DMS79 treated with DMSO at 0.1 percent for 48 hours (cell line): ENCODE measurements at regions not wholly inside any gene's neighbourhood (a gene's known extent, or its start where the extent isn't known, plus 50 kb on each side); places are given as distances from the start of the nearest gene placed in this dataset.
A peak's percentile ranks its signal among the peaks of the same experiment; 100 is the strongest.
"Not testable (repeated sequence)": the region's sequence is repeated elsewhere in the genome, so short reads cannot be mapped to it uniquely, and the experiment has no call there.

ENCODE experiments used
- DNase-seq: peaks from one replicate; lab custom pipeline; 2025; lab: John Stamatoyannopoulos, UW

DNA sequence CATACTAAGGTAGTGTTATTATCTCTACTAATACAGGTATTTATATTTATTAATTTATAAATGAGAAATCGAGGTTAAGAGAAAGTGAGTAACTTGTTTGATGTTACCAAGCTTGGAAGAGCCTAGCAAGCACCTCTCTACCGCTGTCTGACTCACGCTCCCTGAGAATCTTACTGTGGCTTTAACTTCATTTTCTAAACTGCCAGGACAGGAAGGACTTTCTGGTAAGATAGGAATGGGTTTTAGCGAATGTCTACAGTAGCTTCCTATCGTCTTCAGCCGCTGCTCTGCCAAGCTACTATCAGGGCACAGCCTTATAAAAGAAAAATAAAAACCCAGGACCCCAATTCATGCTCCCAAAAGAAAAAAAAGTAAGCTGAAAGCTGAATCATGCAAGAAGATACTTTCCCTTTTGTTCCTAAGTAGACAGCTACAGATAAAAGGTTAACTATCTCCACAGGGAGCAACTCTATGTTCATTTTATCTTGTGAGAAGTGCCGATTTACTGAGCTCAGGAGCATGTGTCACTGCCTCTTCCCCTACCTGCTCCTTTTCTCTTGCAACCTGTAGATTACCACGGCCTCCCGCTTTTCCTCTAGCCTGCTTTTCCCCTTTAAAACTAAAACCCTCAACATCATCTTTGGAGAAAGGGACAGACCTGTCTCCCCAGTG, 60.2 kb downstream of the THNSL1 start:
- DNase-seq: no peak

GRCh38 chr10:25078658-25079431, 62.4 kb downstream of the THNSL1 start:
- no peak for DNase-seq

- peak; percentile 59 for DNase-seq
Measured at GRCh38 chr10:25080880-25081581, 64.6 kb downstream of the THNSL1 start.

DNA sequence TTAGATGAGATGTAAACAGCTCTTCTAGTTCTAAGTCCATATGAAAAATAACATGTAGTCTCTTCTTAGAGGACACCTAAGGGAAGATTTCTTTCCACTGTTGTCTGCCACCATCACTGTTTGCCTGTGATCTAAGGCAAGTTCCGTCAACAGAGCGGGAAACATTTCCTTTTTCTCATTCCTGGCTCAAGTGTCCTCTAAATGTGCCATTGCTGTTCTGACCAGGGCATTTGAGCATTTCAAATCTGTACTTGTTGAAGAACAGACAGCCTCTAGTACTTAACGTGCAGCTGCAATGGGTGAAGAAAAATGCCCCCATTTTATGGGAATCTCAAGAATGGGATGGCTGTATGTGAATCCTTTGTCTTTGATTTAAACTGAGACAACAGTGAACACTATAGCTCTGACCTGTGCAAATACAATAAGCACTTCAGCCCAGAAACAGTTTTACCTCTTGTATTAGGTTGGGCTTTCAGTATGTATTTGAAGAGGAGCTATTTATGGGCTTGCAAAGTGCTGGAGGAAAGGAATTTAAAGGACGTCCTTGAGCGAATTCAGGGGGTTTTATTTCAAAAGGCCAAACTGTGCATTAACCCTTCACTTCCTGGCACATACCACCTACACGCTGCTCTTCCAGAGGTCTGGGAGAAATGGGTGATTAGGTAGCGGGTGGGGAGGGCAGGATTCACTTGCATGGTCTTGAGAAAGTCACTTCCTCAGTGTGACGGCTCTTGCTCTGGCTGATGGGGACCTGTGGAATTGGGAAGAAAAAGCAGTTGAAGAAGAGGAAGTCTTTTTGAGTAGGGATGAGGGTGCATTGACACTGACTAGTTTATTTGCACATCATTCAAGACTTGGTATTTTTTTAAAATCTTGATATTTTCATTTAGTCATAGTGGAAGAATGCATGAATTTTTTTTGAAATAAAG, 66.1 kb downstream of the THNSL1 start:
- peak; percentile 62 for DNase-seq

DNA sequence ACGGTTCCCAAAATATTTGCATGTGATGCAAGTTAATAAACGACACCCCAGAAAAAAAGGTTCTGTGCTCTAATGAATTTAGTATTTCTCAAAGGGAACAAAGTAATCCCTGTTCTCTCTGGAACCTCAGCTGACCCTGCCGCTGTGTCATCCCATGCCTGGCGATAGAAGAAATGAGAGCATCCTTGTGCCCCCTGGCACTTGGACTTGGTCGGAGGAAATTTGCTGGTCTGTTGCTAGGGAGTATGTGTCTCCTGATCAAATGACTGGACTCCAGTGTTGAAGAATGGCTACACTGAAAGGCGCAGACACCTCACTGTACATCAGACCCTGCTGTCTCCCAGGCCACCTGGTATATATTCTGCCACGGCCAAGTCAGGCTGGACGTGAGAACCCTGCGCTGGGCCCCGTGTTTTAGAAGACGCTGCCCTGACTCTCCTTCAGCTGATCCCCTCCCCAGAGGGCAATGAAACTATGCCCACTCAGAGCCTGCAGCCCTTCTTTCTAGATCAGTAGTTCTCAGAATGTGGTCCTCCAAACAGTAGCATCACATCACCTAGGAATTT, 67.2 kb downstream of the THNSL1 start:
- DNase-seq: no peak

DNA sequence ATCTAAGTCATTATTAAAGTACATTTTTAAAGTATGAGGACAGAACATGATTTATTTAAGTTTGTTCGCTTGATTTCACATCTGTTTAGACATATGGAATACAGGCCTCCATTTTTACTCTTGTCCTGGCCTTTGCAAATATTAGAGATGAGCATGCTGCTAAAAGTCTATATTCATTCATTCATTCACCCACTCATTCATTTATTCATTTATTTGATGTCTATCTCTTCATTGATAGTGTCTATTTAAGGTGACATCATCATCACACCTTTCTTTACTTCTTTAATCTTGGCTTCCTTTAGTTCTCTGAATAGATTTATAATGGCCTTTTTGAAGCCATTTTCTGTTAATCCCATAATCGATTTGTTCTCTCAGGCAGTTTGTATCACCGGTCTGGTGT, 68.0 kb downstream of the THNSL1 start:
- DNase-seq: no peak

GRCh38 chr10:25094590-25094989, 78.2 kb downstream of the THNSL1 start:
- DNase-seq: no peak

GRCh38 chr10:25097669-25098411, 77.0 kb upstream of the GPR158 start:
- DNase-seq: no peak

DNA sequence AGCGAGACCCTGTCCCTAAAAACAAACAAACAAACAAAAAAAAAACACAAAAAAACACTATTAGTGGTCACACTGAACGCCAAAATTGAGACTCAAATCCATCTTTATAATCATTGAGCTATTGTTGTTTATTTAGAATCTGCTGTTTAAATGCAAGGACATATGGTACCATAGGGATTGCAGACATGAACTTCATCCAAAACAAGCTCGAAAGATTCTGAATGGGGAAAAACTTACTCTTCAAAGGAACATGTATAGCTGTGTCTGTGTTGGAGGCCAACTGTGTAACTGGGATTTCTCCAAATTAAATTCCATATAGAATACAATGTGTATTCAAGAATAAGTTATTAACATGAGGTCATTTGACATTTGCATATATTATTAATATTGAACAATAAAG, 74.7 kb upstream of the GPR158 start:
- no peak for DNase-seq

- no peak for DNase-seq
Measured at GRCh38 chr10:25101461-25102146, 73.2 kb upstream of the GPR158 start.

DNA sequence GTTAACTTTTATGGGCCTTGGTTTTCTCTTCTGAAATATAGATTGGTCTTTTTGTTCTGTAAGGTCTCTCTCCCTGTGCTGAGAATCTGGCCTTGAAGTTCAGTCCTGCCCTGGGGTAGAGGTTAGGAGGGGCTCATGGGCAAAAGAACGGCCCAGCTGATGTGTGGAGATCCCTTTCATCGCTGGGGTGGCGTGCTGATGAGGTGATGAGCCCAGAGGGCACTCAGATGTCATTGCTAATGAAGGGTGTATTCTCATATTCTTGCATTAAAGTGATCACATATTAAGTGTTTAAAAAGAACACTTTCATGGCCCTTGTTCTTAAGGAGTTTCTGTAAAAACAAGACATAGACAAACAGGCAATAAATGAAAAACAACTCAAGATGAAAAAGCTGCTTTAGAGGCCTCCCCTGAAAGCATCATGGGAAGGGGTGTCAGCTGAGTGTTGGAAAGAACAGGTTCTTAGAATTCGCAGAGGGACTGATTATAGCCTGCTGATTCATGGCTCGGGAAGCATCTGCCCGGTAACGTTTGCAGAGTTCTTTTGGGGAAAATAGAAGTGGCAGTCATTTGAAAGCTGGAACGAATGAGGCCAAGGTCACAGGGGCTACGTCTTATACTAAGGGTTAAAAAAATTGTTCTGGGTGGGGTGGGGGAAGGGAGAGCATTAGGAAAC, 72.5 kb upstream of the GPR158 start:
- no peak for DNase-seq

- DNase-seq: no peak
Measured at GRCh38 chr10:25103703-25104102, 71.1 kb upstream of the GPR158 start.

DNA sequence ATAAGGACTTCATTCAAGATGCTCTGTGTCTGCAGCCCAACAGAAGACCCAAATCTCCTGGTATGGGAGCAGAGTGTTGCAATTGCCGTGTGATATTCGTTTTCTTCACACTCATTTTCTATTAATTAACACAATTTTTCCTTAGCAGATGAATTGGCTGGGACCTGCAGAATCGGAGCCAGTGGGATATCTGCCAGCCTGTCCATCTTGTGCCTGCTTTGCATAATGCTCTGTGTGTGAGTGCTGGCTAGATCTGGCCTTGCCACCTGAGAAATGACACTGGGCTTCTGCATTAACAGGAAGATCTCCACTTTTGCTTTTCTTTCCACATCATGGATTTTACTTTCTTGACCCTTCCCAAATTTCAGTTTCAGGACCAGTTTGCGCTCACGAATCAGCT, 70.4 kb upstream of the GPR158 start:
- no peak for DNase-seq

- no peak for DNase-seq
Measured at GRCh38 chr10:25105262-25105661, 69.5 kb upstream of the GPR158 start.

DNA sequence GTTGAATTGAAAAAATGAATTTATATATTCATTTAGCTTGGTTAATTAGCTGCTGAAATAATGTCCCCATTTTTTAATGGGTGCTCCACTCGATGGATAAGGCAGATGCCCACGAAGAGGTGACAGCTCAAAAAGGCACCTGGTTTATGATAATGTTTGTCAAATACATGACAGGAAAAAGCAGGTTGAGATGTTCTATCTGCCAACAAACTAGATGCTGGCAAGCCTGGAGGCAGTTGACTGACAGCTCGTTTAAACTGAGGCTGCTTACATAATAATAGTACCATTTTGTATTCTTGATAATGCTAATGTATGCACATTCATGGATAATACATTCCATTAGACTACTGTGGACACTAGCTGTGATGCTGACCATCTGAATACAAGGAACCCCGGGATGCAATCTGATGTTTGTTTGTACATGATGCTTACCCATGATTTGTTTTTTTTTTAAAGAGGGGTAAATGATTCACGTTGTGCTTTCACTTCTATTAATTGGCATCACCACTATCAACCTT, 69.0 kb upstream of the GPR158 start:
- no peak for DNase-seq

GRCh38 chr10:25107756-25108155, 67.0 kb upstream of the GPR158 start:
- DNase-seq: no peak

DNA sequence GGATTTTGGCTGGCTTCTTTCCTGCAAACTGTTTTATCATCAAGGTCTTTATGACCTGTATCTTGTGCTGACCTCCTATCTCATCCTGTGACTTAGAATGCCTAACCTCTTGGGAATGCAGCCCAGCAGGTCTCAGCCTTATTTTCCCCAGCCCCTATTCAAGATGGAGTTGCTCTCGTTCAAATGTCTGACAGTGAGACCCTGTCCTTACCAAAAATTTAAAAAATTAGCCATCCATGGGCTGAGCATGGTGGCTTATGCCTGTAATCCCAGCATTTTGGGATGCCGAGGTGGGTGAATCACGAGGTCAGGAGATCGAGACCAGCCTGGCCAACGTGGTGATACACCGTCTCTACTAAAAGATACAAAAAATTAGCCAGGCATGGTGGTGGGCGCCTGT, 64.9 kb upstream of the GPR158 start:
- DNase-seq: not testable (repeated sequence)

GRCh38 chr10:25112016-25112415, 62.8 kb upstream of the GPR158 start:
- no peak for DNase-seq
